SK-N-SH (cell line): ENCODE measurements at regions not wholly inside any gene's neighbourhood (a gene's known extent, or its start where the extent isn't known, plus 50 kb on each side); places are given as distances from the start of the nearest gene placed in this dataset.

ENCODE experiments used
- CTCF ChIA-PET: fragments of 300-600, 350-600 bp; formaldehyde crosslinking; extraction: SDS; loops from one replicate; lab custom pipeline; 2021; lab: Yijun Ruan, JAX
- POLR2A ChIA-PET: fragments of 350-600 bp; sonication (Branson Sonifier 250); formaldehyde crosslinking; extraction: SDS; loops from one replicate; lab custom pipeline; 2020; ENCODE audit warnings: antibody characterized with exemption, inconsistent platforms; lab: Yijun Ruan, JAX
- DNase-seq: peaks from one replicate; pipeline ENCODE4 v3.0.0; 2012
- H2AFZ ChIP-seq: fragments of 200-600 bp; sonication (generic); 2 replicates; pipeline ENCODE4 v1.8.1; 2016; ENCODE audit warnings: antibody characterized with exemption, mild to moderate bottlenecking, low read depth
- H3F3A ChIP-seq: fragments of 200-600 bp; sonication (generic); replicated peaks from 2 replicates; pipeline ENCODE3; 2016; ENCODE audit warnings: antibody characterized with exemption, mild to moderate bottlenecking; ENCODE audit not compliant: insufficient read depth
- H3K27ac ChIP-seq, 2 experiments: fragments of 200-500 bp in 1 of 2; fragments of 200-600 bp in 1 of 2; sonication (Bioruptor generic) in 1 of 2; sonication (generic), shearing (Covaris generic) in 1 of 2; 2 replicates each; pipeline versions ENCODE4 v1.5.1 to v1.6.1; 2014 to 2016; ENCODE audit warnings: low read depth in 2 of 2, inconsistent platforms in 1 of 2, low read length in 1 of 2, mild to moderate bottlenecking in 1 of 2, mixed read lengths in 1 of 2
- H3K27me3 ChIP-seq: fragments of 200-600 bp; sonication (generic), shearing (Covaris generic); 2 replicates; pipeline ENCODE4 v1.6.1; 2016; ENCODE audit warnings: mixed run types; ENCODE audit not compliant: insufficient read depth
- H3K36me3 ChIP-seq, 2 experiments: fragments of 200-500 bp in 1 of 2; fragments of 200-600 bp in 1 of 2; sonication (Bioruptor generic) in 1 of 2; sonication (generic) in 1 of 2; replicated peaks in 1 of 2; 2 replicates each; pipeline versions ENCODE3 to v1.5.1; 2014 to 2016; ENCODE audit warnings: low read length in 1 of 2, mild to moderate bottlenecking in 1 of 2; ENCODE audit not compliant: insufficient read depth in 2 of 2, control insufficient read depth in 1 of 2
- H3K4me1 ChIP-seq, 2 experiments: fragments of 200-500 bp in 1 of 2; fragments of 200-600 bp in 1 of 2; sonication (Bioruptor generic) in 1 of 2; sonication (generic), shearing (Covaris generic) in 1 of 2; 2 replicates each; pipeline versions ENCODE4 v1.5.1 to v1.6.1; 2014 to 2016; ENCODE audit warnings: low read depth in 1 of 2, low read length in 1 of 2, mixed run types in 1 of 2; ENCODE audit not compliant: insufficient read depth in 2 of 2, control insufficient read depth in 1 of 2
- H3K4me2 ChIP-seq: fragments of 200-600 bp; sonication (generic), shearing (Covaris generic); 2 replicates; pipeline ENCODE4 v1.6.1; 2017; ENCODE audit warnings: mixed run types
- H3K4me3 ChIP-seq, 2 experiments: fragments of 200-500 bp in 1 of 2; fragments of 200-600 bp in 1 of 2; sonication (Bioruptor generic) in 1 of 2; sonication (generic), shearing (Covaris generic) in 1 of 2; 2 replicates each; pipeline versions ENCODE4 v1.5.1 to v1.8.1; 2014 to 2016; ENCODE audit warnings: low read depth in 2 of 2, inconsistent platforms in 1 of 2, low read length in 1 of 2, mild to moderate bottlenecking in 1 of 2, mixed read lengths in 1 of 2, moderate library complexity in 1 of 2
- H3K79me2 ChIP-seq: fragments of 200-600 bp; sonication (generic); 2 replicates; pipeline ENCODE4 v1.8.1; 2017; ENCODE audit warnings: mild to moderate bottlenecking; ENCODE audit not compliant: insufficient read depth
- H3K9ac ChIP-seq: fragments of 200-600 bp; sonication (generic); 2 replicates; pipeline ENCODE4 v1.6.1; 2017; ENCODE audit warnings: mixed run types
- H3K9me2 ChIP-seq: fragments of 200-600 bp; sonication (generic); 2 replicates; pipeline ENCODE4 v1.6.1; 2017; ENCODE audit warnings: mixed run types
- H3K9me3 ChIP-seq: fragments of 200-600 bp; sonication (generic); 2 replicates; pipeline ENCODE4 v1.6.1; 2017; ENCODE audit warnings: mixed run types, mild to moderate bottlenecking, moderate library complexity
- H4K20me1 ChIP-seq: fragments of 200-600 bp; sonication (generic); 2 replicates; pipeline ENCODE4 v1.6.1; 2017; ENCODE audit warnings: mild to moderate bottlenecking, mixed run types; ENCODE audit not compliant: insufficient read depth
- CHD2 ChIP-seq: fragments of 150-350 bp; IDR thresholded peaks from 2 replicates; pipeline ENCODE4 v1.6.1; 2018; ENCODE audit warnings: low read length; ENCODE audit not compliant: partially characterized antibody
- ELF1 ChIP-seq: IDR thresholded peaks from 2 replicates; pipeline ENCODE4 v1.4.0; 2012
- FOSL2 ChIP-seq: IDR thresholded peaks from 2 replicates; pipeline ENCODE4 v1.4.0; 2012; ENCODE audit warnings: low read depth, mild to moderate bottlenecking, moderate library complexity, borderline replicate concordance
- MEF2A ChIP-seq: IDR thresholded peaks from 2 replicates; pipeline ENCODE4 v1.4.0; 2012; ENCODE audit warnings: low read depth, borderline replicate concordance
- NFIC ChIP-seq: IDR thresholded peaks from 2 replicates; pipeline ENCODE4 v1.4.0; 2012; ENCODE audit warnings: borderline replicate concordance
- NRF1 ChIP-seq: IDR thresholded peaks from 2 replicates; pipeline ENCODE4 v1.6.1; 2012; ENCODE audit warnings: low read depth, mild to moderate bottlenecking, low read length
- RCOR1 ChIP-seq: fragments of 150-350 bp; IDR thresholded peaks from 2 replicates; pipeline ENCODE4 v1.6.1; 2017; ENCODE audit warnings: antibody characterized with exemption, low read length
- RXRA ChIP-seq: IDR thresholded peaks from 2 replicates; pipeline ENCODE4 v1.4.0; 2012; ENCODE audit warnings: low read depth, mild to moderate bottlenecking, borderline replicate concordance
- SIN3A ChIP-seq: IDR thresholded peaks from 2 replicates; pipeline ENCODE4 v1.6.1; 2012; ENCODE audit warnings: low read depth, mild to moderate bottlenecking, low read length, moderate library complexity, borderline replicate concordance
- TEAD4 ChIP-seq: IDR thresholded peaks from 2 replicates; pipeline ENCODE4 v1.4.0; 2012; ENCODE audit warnings: mild to moderate bottlenecking, borderline replicate concordance; ENCODE audit not compliant: insufficient read depth
- YY1 ChIP-seq: IDR thresholded peaks from 2 replicates; pipeline ENCODE4 v1.4.0; 2012; ENCODE audit warnings: low read depth, mild to moderate bottlenecking
- WGBS: methylation state at CpG from one replicate; pipeline ENCODE4 v1.1.6; 2017; ENCODE audit warnings: low lambda C conversion rate; 5-methylcytosine and 5-hydroxymethylcytosine counted together
- TF ChIP-seq, protein P1 (sequence below): IDR thresholded peaks from 2 replicates; pipeline ENCODE4 v1.4.0; 2012; ENCODE audit warnings: low read depth, borderline replicate concordance
- TF ChIP-seq, protein P2 (sequence below): IDR thresholded peaks from 2 replicates; pipeline ENCODE4; 2012
- TF ChIP-seq, protein P3 (sequence below): IDR thresholded peaks from 2 replicates; pipeline ENCODE4 v1.6.1; 2012; ENCODE audit warnings: mild to moderate bottlenecking, low read depth, low read length, moderate library complexity
- TF ChIP-seq, protein P4 (sequence below): fragments of 200-600 bp; sonication (generic); IDR thresholded peaks from 2 replicates; pipeline ENCODE4 v1.6.1; 2017; ENCODE audit warnings: antibody characterized with exemption, mild to moderate bottlenecking, moderate library complexity

GRCh38 chr3:104896624-104897023, 470.1 kb upstream of the ALCAM start:
- ChIA-PET POLR2A (no interaction called here), CTCF (interaction anchor here (1.1 kb wide), 1 partner anchor 9 kb away, joined by 4 read pairs; no protein-coding TSS in a partner anchor)
- Histone ChIP-seq H3K4me2 (no peak overlapping the region), H3K27ac (no peak overlapping the region), H3K4me3 (no peak overlapping the region), H3K9me3 (no peaks in the 10 kb centered on the region), H3F3A (no peaks in the 10 kb centered on the region)
- TF ChIP-seq TEAD4 (no peak), NFIC (no peak), MEF2A (no peak), YY1 (no peak), CHD2 (no peak)
- TF ChIP-seq, protein P1, sequence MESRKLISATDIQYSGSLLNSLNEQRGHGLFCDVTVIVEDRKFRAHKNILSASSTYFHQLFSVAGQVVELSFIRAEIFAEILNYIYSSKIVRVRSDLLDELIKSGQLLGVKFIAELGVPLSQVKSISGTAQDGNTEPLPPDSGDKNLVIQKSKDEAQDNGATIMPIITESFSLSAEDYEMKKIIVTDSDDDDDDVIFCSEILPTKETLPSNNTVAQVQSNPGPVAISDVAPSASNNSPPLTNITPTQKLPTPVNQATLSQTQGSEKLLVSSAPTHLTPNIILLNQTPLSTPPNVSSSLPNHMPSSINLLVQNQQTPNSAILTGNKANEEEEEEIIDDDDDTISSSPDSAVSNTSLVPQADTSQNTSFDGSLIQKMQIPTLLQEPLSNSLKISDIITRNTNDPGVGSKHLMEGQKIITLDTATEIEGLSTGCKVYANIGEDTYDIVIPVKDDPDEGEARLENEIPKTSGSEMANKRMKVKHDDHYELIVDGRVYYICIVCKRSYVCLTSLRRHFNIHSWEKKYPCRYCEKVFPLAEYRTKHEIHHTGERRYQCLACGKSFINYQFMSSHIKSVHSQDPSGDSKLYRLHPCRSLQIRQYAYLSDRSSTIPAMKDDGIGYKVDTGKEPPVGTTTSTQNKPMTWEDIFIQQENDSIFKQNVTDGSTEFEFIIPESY: no peak
- TF ChIP-seq, protein P2, sequence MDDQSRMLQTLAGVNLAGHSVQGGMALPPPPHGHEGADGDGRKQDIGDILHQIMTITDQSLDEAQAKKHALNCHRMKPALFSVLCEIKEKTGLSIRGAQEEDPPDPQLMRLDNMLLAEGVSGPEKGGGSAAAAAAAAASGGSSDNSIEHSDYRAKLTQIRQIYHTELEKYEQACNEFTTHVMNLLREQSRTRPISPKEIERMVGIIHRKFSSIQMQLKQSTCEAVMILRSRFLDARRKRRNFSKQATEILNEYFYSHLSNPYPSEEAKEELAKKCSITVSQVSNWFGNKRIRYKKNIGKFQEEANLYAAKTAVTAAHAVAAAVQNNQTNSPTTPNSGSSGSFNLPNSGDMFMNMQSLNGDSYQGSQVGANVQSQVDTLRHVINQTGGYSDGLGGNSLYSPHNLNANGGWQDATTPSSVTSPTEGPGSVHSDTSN: no peak
- TF ChIP-seq, all 33 proteins: peak for 0
- no peak overlapping the region for H3K9ac ChIP-seq
- 83% methylated on average over 1 of the region's 1 CpG for WGBS
- no peaks in the 10 kb centered on the region for H3K36me3 ChIP-seq
- H2AFZ ChIP-seq: no peak overlapping the region; the same call in 1 of the 2 replicates
- H3K79me2 ChIP-seq: no peaks in the 10 kb centered on the region
- no peaks in the 10 kb centered on the region for H3K4me1 ChIP-seq
- DNase-seq: no peak
- no peaks in the 10 kb centered on the region for H3K27me3 ChIP-seq
- H4K20me1 ChIP-seq: no peaks in the 10 kb centered on the region
- H3K9me2 ChIP-seq: no peaks in the 10 kb centered on the region

GRCh38 chr3:104901396-104901795, 465.3 kb upstream of the ALCAM start:
- TF ChIP-seq RXRA (no peak), RCOR1 (no peak), FOSL2 (no peak), SIN3A (no peak), NRF1 (no peak), ELF1 (no peak)
- TF ChIP-seq, protein P1: no peak
- TF ChIP-seq, protein P3, sequence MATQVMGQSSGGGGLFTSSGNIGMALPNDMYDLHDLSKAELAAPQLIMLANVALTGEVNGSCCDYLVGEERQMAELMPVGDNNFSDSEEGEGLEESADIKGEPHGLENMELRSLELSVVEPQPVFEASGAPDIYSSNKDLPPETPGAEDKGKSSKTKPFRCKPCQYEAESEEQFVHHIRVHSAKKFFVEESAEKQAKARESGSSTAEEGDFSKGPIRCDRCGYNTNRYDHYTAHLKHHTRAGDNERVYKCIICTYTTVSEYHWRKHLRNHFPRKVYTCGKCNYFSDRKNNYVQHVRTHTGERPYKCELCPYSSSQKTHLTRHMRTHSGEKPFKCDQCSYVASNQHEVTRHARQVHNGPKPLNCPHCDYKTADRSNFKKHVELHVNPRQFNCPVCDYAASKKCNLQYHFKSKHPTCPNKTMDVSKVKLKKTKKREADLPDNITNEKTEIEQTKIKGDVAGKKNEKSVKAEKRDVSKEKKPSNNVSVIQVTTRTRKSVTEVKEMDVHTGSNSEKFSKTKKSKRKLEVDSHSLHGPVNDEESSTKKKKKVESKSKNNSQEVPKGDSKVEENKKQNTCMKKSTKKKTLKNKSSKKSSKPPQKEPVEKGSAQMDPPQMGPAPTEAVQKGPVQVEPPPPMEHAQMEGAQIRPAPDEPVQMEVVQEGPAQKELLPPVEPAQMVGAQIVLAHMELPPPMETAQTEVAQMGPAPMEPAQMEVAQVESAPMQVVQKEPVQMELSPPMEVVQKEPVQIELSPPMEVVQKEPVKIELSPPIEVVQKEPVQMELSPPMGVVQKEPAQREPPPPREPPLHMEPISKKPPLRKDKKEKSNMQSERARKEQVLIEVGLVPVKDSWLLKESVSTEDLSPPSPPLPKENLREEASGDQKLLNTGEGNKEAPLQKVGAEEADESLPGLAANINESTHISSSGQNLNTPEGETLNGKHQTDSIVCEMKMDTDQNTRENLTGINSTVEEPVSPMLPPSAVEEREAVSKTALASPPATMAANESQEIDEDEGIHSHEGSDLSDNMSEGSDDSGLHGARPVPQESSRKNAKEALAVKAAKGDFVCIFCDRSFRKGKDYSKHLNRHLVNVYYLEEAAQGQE: no peak
- TF ChIP-seq, protein P4, sequence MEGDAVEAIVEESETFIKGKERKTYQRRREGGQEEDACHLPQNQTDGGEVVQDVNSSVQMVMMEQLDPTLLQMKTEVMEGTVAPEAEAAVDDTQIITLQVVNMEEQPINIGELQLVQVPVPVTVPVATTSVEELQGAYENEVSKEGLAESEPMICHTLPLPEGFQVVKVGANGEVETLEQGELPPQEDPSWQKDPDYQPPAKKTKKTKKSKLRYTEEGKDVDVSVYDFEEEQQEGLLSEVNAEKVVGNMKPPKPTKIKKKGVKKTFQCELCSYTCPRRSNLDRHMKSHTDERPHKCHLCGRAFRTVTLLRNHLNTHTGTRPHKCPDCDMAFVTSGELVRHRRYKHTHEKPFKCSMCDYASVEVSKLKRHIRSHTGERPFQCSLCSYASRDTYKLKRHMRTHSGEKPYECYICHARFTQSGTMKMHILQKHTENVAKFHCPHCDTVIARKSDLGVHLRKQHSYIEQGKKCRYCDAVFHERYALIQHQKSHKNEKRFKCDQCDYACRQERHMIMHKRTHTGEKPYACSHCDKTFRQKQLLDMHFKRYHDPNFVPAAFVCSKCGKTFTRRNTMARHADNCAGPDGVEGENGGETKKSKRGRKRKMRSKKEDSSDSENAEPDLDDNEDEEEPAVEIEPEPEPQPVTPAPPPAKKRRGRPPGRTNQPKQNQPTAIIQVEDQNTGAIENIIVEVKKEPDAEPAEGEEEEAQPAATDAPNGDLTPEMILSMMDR: no peak
- POLR2A ChIA-PET: no interaction called here
- 0 out of 2 replicates have a peak, but pooled peaks cover 4% of the 10 kb centered on the region for H3K9me3 ChIP-seq

More at GRCh38 chr3:104901396-104901795, 465.3 kb upstream of the ALCAM start:
- H3K27ac ChIP-seq: no peak overlapping the region
- H3K27me3 ChIP-seq: no peaks in the 10 kb centered on the region
- CTCF ChIA-PET: no interaction called here
- H3K4me3 ChIP-seq: no peak overlapping the region
- no peak overlapping the region for H2AFZ ChIP-seq
- H3K9me2 ChIP-seq: no peaks in the 10 kb centered on the region
- no peak overlapping the region for H3K9ac ChIP-seq
- H3K36me3 ChIP-seq: peaks cover 0 to 2% of the 10 kb centered on the region in 2 experiments
- no peak for DNase-seq
- no peaks in the 10 kb centered on the region for H4K20me1 ChIP-seq
- H3K79me2 ChIP-seq: no peaks in the 10 kb centered on the region
- H3K4me1 ChIP-seq: no peaks in the 10 kb centered on the region
- H3F3A ChIP-seq: no peaks in the 10 kb centered on the region
- H3K4me2 ChIP-seq: no peak overlapping the region
- 76% methylated on average over 3 of the region's 3 CpGs for WGBS
